ENCODE measurements at regions not wholly inside any gene's neighbourhood (a gene's known extent, or its start where the extent isn't known, plus 50 kb on each side); places are given as distances from the start of the nearest gene placed in this dataset.

- no peak for TF ChIP-seq CTCF (optimal IDR thresholded peaks at IDR 0.05 in 1 of 3, IDR thresholded peaks at IDR 0.05 in 1 of 3, conservative IDR thresholded peaks at IDR 0.05 in 1 of 3; ENCODE audit: extremely low read depth in 1 of 3, insufficient read depth in 2 of 3, low read length in 3 of 3)
- no peak for TF ChIP-seq EZH2 (IDR thresholded peaks at IDR 0.05; ENCODE audit: low read length)
Measured at GRCh38 chr3:193948459-193948858, 187.5 kb upstream of the HES1 start.

All from keratinocyte (primary cell).